GM21576 (cell line): ENCODE measurements at regions not wholly inside any gene's neighbourhood (a gene's known extent, or its start where the extent isn't known, plus 50 kb on each side); places are given as distances from the start of the nearest gene placed in this dataset.
"Not testable (repeated sequence)": the region's sequence is repeated elsewhere in the genome, so short reads cannot be mapped to it uniquely, and the experiment has no call there.

Experiments
- ATAC-seq: cut with Tn5 transposase; IDR thresholded peaks from one replicate; pipeline ENCODE4 v1.9.1; 2021; ENCODE audit warnings: mild to moderate bottlenecking, moderate library complexity; ENCODE audit not compliant: unreplicated experiment

- no peak for ATAC-seq
These were observed 92.3 kb upstream of the CD44 start for GRCh38 chr11:35046681-35047080.

GRCh38 chr11:35047179-35047578 lies 91.8 kb upstream of the CD44 start:
- no peak for ATAC-seq

GRCh38 chr11:35047769-35048168 lies 91.2 kb upstream of the CD44 start:
- no peak for ATAC-seq

- not testable (repeated sequence) for ATAC-seq
These were observed 90.6 kb upstream of the CD44 start for GRCh38 chr11:35048346-35048745.

- ATAC-seq: no peak
These were observed 89.0 kb upstream of the CD44 start for GRCh38 chr11:35049859-35050531.

- ATAC-seq: no peak
These were observed 88.4 kb upstream of the CD44 start for GRCh38 chr11:35050541-35050995.

GRCh38 chr11:35056391-35057093 lies 82.4 kb upstream of the CD44 start:
- no peak for ATAC-seq

- ATAC-seq: no peak
These were observed 80.9 kb upstream of the CD44 start for GRCh38 chr11:35057926-35058668.

- no peak for ATAC-seq
These were observed 80.1 kb upstream of the CD44 start for GRCh38 chr11:35058669-35059434.

- ATAC-seq: no peak
These were observed 77.2 kb upstream of the CD44 start for GRCh38 chr11:35061516-35062440.

- ATAC-seq: no peak
These were observed 75.5 kb upstream of the CD44 start for GRCh38 chr11:35063488-35063931.

- ATAC-seq: no peak
These were observed 74.7 kb upstream of the CD44 start for GRCh38 chr11:35064114-35064800.

- no peak for ATAC-seq
These were observed 73.4 kb upstream of the CD44 start for GRCh38 chr11:35065566-35065965.

GRCh38 chr11:35066030-35066429 lies 72.9 kb upstream of the CD44 start:
- ATAC-seq: no peak

- ATAC-seq: no peak
These were observed 72.1 kb upstream of the CD44 start for GRCh38 chr11:35066783-35067423.

- no peak for ATAC-seq
These were observed 67.2 kb upstream of the CD44 start for GRCh38 chr11:35071722-35072121.

- no peak for ATAC-seq
These were observed 65.1 kb upstream of the CD44 start for GRCh38 chr11:35073691-35074419.
